Glutamatergic neuron (in vitro differentiated cells): ENCODE measurements at regions not wholly inside any gene's neighbourhood (a gene's known extent, or its start where the extent isn't known, plus 50 kb on each side); places are given as distances from the start of the nearest gene placed in this dataset.

Experiments
- DNase-seq: peaks from one replicate; pipeline ENCODE4 v3.0.0; 2022
- H3K27ac Mint-ChIP-seq: one replicate; pipeline ENCODE4 v1.8.0; 2020; ENCODE audit warnings: mild to moderate bottlenecking, mixed read lengths, inconsistent platforms; ENCODE audit not compliant: unreplicated experiment
- H3K27me3 Mint-ChIP-seq: one replicate; pipeline ENCODE4 v1.8.0; 2020; ENCODE audit warnings: mild to moderate bottlenecking, moderate library complexity, mixed read lengths, inconsistent platforms; ENCODE audit not compliant: unreplicated experiment
- H3K36me3 Mint-ChIP-seq: one replicate; pipeline ENCODE4 v1.8.0; 2020; ENCODE audit warnings: mild to moderate bottlenecking, mixed read lengths, inconsistent platforms; ENCODE audit not compliant: unreplicated experiment
- H3K4me1 Mint-ChIP-seq: one replicate; pipeline ENCODE4 v1.8.0; 2020; ENCODE audit warnings: mild to moderate bottlenecking, low read depth, mixed read lengths, inconsistent platforms; ENCODE audit not compliant: unreplicated experiment
- H3K4me3 Mint-ChIP-seq: one replicate; pipeline ENCODE4 v1.8.0; 2020; ENCODE audit warnings: mild to moderate bottlenecking, mixed read lengths, inconsistent platforms; ENCODE audit not compliant: unreplicated experiment
- H3K9me3 Mint-ChIP-seq: one replicate; pipeline ENCODE4 v1.8.0; 2020; ENCODE audit warnings: mild to moderate bottlenecking, moderate library complexity, mixed read lengths, inconsistent platforms; ENCODE audit not compliant: unreplicated experiment
- CTCF ChIP-seq: fragments of 200-600 bp; sonication (generic); IDR thresholded peaks from one replicate; pipeline ENCODE4 v1.5.0; 2021; ENCODE audit not compliant: partially characterized antibody, unreplicated experiment

- Mint-ChIP-seq H3K9me3 (peaks cover 5% of the 10 kb centered on the region), H3K4me3 (peak overlapping the region; percentile 13), H3K36me3 (peaks cover 4% of the 10 kb centered on the region), H3K27me3 (peaks cover 3% of the 10 kb centered on the region), H3K4me1 (peaks cover 22% of the 10 kb centered on the region), H3K27ac (peak overlapping the region; percentile 78)
- no peak for TF ChIP-seq CTCF
- DNase-seq, result no peak
These were observed 99.6 kb downstream of the ZNF429 start for GRCh38 chr19:21604951-21605476.
